ENCODE measurements at regions not wholly inside any gene's neighbourhood (a gene's known extent, or its start where the extent isn't known, plus 50 kb on each side); places are given as distances from the start of the nearest gene placed in this dataset.

DNA sequence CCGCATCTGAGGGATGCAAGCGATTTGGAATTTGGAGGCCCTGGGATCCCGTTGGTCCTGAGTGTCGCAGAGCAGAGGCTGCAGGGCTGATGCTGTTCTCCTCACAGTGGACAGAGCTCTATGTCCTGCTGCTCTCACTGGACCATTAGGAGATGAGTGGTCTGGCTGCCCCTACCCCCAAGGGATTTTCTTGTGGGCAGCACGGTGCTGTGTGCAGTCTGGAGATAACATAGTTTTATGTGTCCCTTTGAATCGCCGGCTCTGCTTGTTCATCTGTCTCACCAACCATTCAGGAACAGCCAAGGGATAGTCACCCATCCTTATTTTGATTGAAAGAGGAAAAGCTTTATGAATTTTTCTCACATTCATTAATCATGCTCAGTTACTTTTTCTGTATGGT lies 49.9 kb downstream of the CHRM3 start:
- no peak for DNase-seq

DNA sequence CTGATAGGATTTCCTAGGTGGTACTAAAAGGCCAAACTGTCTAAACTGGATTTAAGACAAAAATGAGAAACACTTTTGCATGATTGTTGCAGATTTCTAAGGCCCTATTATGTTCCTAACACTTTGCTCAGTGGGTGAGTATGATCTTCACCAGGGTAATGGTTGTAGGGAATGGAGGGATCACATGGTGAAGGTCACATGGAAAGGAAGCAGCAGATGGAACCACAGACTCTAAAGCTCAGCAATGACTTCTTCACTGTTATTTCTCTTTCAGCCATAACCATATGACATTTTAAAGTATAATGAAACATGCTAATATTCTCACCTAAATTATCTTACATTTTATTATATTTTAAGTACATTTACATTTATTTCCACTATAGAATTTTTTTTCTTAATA lies 51.5 kb downstream of the CHRM3 start:
- no peak for DNase-seq

DNA sequence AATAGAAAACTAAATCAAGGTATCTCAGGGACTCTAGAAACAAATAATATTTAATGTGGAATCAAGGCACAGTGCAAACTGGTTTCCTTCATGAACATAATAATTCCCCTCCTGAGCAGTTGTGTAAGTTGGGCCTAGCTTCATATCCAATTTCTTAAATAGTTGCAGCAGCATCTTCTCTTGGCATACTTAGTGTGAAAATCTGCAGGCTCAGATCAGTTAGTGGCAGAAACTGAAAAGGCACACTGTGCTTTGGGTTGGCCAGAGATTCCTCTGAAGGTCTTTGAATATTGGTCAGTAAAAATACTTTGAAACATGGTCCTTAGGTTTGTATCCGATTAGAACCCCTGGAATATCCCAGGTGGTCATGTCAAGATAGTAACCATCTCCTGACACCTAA lies 52.5 kb downstream of the CHRM3 start:
- no peak for DNase-seq

DNA sequence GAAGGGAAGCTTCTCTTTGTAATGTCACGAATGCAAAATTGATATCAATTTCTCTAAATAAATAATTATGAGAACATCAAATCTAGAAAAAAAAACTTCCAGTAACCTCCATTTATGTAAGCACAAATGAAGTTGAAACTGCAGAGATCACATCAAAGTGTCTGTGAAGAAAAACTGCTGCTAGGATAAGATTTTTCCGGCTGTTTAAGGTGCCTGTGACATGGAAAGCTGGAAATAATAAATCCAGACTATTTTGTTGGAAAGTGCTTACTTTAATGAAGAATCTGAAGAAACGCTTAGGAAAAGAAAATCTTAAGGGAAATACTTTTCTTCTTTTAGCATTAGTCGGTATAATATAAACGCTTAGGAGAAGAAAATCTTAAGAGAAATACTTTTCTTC lies 57.0 kb downstream of the CHRM3 start:
- DNase-seq, result no peak

DNA sequence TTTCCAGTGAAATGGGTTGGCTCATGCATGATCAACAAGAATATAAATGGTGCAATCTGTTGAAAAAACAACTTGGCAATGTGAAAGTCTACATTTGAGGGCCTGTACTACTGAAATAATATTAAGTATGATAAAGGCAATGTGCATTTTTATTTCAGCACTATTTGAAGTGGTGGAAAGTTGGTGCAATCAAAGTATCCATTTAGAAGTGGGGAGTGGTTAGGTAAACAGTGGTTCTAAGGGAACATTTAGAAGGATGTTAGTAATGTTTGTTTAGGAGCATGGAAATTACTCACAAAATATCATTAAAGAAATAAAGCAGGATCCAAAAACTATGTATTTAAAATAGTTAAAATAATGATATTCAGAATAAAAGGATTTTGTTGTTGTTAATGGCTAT lies 60.2 kb downstream of the CHRM3 start:
- no peak for DNase-seq

DNA sequence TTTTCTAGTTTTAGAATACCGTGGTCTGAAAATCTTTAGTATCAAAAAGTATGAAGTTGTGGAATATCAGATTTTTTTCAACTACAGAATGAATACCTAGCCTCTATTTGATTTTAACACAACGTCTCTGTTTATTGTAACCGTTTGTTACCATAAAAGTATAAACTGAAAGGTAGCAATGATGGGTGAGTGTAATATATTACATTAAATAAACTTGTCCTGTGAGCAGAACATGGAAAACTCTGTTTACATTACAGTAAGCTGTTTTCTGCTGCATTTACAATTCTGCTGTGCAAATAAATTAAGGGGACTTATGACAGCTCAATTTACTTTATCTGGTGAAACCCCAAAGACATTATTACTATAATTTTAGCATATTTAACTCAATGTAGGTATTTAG lies 62.5 kb downstream of the CHRM3 start:
- no peak for DNase-seq

DNA sequence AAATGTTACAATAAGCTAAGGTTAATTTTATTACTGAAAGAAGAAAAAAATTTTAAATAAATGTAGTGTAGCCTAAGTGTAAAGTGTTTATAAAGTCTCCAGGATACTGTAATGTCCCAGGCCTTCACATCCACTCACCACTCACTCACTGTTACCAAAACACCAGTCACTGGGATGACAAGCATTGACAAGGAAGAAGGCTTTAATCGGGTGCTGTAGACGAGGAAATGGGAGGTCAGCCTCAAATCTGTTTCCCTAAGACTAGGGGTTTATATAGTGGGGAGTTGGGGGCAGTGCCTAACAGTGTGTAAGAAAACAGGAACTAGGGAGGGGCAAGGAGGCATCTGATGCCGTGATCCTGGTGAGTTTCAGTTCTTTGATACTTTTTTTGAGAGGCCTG lies 69.4 kb downstream of the CHRM3 start:
- DNase-seq, result no peak

DNA sequence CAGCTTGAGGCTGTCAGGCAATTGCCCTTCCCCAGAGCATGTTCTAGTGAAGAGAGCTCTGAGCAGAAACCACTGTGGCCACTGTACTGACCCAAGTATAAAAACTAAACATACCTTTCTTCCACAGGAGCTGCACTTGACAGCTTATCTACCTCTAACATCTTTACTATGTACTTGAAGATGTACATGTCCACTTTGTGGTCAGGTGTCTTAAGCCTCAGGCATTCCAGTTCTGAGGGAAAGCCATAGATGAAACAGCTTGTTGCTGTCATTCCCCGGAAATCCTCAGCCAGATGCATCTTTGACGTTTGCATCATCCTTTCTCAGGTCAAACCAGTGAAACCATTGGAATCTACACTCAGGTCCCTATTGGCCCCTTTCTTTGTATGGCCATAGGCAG lies 70.4 kb downstream of the CHRM3 start:
- no peak for DNase-seq

DNA sequence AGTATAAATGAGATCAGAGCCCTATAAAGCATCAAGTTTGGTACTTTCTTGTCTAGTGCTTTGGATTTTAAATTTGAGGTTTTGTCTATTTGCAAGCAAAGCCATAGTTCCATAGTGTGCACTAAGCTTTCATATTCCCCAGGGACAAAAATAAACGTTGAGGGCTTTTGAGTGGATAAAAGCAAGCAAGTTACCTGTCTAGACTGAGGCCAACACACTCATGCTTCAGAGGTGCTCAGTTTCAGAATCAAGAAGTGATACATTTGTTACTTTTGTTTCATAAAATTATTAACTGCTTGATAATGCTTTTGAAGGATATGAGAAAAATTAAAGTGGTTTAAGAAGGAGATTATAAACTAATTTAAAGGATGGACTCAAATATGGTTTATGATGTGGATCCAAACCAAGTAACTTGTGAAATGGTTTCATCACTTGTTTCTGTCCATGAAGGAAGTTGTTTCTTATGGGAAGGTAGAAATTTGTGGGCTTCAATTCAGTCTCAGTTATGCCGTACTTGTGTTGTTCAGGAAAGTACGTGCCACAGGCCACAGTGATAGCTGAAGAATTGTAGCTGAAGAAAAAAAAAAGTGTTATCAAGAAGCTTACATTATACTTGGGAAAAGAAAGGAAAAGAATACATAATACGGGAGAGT lies 71.2 kb downstream of the CHRM3 start:
- no peak for DNase-seq

DNA sequence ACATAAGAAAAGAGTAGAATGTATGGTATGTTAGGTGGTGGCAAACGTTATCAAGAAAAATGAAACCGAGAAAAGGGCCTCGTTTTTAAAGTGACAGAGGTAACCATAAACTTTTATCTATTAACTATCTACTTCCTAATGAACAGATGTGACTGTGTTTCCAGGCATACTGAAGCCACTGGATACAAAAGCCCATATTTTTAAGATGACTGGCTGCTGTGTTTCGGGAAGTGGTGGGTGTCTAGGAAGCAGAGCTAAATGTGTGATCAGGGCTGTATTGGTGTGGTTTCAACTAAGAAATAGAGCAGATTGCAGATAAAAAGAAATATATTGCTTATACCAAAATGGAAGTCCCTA lies 71.8 kb downstream of the CHRM3 start:
- no peak for DNase-seq

DNA sequence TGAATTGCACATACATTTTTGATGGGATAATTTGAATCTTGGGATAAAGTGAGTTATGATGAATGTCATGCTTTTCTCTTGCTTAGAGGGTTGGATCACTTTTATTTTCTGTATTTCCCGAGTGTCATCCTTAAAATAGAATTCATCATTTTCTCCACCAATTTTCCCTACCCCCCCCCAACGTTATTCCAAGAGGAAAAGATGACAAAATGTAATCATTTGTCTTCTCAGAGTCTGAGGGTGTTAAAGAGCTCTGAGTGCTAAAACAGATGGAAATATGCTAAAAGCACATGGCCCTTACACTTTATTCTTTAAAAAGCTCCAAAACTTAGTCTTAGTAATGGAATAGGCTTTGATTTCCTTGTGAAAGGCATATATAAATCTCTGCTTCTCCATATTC lies 81.4 kb downstream of the CHRM3 start:
- no peak for DNase-seq

DNA sequence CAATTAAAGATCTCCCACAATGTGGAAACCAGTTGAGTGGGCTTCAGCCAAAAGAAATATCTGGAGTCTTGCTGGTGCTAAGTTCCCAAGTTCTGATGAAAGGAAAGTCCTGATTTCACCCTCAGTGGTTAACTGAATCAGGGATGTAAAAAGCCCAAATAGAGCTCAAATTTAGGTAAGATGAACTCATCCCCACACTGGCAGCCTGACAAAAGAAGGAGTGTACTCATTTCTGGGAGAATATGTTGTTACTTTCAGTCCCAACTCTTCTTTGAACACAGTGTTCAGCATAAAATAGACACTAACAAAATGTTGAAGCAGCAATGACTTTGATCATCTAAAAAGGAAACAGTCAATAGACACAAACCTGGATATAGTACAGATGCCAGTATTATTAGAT lies 91.7 kb downstream of the CHRM3 start:
- no peak for DNase-seq

DNA sequence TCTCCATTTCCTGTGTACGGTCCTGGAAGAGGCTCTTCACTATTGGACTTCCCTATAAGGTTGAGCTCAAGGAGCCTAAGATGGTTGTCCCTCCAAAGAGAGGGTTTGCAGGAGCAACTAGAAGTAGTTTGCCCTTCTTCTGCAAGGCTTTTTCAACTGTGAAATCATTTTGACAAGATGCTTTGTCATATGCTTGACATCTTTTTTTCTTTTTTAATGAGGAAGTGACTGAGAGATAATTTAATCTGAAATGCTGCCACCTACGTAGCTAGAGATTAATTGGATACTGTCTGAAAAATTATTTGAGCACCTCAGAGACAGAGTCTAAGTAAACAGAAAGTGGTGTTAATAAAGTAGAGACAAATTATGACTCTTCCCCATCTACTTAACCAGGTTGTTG lies 97.0 kb downstream of the CHRM3 start:
- DNase-seq, result no peak

DNA sequence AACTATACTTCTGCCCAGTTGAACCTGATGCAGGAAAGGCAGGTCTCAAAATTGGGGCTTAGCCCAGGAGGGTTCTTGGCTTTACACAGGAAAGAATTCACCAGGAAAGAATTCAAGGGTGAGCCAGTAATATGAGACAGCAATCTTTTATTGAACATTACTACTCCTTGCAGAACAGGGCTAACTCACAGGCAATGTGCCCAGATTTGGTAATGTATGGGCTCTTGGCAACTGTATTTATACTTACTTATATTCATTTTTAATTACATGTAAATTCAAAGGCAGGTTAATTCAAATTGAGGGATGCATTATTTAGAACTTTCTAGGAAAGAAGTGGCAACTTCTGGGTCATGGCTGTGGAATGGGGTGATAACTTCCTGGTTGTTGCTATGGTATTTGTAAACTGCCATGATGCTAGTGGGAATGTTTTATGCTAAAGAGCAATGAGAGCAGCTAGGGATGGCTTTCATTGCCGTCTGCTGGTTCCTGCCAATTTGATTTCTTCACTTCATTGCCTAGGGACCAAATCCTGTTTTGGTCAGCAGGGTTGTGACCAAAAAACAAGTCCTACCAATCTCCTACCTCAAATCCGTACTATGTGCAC lies 107.5 kb downstream of the CHRM3 start:
- DNase-seq, result no peak

DNA sequence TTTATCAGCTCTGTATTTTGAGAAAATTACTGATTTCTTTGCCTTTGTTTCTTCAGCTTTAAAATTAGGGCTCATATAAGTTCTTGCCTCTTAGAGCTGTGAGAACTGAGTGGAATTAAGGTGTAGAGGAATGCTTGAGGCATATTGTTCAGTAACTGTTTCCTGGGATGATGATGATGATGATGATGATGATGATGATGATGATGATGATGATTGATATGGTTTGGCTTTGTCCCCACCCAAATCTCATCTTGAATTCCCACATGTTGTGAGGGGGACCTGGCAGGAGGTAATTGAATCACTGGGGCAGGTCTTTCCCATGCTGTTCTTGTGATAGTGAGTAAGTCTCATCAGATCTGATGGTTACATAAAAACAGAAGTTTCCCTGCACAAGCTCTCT lies 118.7 kb downstream of the CHRM3 start:
- DNase-seq, result no peak

DNA sequence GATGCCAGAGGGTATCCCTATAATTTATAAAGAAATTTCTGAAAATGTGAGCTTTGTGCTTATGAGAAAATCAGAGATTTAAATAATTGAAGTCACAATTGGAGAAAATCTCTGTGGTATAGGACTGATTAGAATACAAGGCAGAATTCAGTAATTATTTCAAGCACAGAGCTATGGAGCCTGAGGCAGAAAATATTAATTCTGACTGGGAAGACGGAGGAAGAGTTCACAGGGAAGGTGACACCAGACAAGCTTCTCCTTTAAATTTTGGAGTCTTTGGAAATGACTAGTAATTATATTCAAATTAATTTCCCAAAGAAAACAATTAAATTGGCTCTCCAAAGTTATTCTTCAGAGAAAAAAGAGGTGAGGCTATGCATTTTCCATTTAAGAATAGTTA lies 121.5 kb downstream of the CHRM3 start:
- DNase-seq, result no peak

DNA sequence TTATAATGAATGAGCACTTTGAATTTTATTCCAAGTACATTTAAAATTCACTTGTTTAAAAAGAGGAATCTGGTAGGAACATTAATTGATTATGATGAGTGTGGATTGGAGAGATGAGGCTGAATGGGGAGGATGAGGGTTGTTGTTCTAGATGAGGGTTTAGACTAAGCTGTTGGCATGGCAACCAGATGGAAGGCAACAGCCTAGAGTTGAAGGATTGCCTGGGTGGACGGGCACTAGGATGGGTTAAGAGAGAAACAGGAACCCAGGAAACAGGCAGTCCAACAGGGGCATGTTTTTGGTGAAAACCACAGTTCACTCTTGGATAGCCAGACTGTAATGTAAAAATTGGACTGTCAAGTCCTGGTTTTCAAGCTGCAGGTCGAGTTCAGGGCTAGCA lies 125.5 kb downstream of the CHRM3 start:
- no peak for DNase-seq

DNA sequence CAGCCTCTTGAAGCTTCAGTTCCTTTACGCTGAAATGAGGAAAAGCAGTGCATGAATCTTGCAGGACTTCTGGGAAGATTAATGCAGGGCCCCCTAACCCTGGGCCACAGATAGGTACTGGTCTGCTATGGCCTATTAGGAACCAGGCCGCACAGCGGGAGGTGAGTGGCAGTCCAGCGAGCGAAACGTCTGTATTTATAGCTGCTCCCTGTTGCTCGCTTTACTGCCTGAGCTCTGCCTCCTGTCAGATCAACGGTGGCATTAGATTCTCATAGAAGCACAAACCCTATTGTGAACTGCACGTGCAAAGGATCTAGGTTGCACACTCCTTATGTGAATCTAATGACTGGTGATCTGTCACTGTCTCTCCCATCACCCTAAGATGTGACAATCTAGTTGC lies 130.2 kb downstream of the CHRM3 start:
- no peak for DNase-seq

DNA sequence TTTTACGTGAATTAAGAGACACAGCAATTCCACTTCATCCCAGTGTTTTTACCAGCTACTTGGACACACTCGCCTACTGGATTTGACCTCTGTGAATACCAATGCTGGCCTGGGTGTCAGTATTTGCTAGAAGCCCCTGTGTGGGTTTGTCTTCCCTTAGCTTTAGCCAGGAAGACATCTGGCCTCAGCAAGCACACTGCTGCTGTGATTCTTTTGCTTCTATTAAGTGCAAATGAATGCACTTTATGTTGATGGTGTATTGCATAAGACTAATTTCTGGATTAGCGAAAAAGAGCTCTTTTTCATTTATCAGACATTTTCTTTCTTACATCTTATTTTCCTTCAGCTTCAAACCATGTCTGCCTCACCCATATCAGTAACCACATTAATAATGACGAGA lies 140.0 kb downstream of the CHRM3 start:
- DNase-seq, result no peak

DNA sequence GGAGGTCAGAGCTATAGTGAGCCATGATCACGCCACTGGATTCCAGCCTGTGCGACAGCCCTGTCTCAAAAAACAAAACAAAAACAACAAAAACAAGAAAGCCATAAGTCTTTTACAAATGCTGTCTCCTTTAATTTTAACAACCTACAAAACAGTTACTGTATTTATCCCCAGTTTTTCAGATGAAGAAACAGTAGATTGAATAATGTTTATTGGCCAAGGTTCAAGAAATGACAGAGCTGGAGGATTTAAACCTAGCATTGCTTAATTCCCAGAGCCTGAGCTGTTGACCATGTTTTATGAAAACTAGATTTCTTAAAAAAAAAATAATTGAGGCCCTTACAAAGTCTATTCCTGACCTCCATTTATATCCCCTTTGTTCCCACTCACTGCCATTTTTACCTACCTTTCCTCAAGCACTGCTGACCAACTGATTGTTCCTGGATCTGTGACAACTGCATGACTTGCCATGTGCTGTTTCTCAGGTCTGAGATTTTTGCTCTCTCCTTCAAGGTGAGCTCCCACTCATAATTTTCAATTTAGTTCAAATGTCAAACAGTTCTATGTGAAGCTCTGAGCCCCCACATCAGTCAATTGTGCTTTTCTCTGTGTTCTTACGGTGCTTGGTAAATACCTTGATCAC lies 140.8 kb downstream of the CHRM3 start:
- no peak for DNase-seq

DNA sequence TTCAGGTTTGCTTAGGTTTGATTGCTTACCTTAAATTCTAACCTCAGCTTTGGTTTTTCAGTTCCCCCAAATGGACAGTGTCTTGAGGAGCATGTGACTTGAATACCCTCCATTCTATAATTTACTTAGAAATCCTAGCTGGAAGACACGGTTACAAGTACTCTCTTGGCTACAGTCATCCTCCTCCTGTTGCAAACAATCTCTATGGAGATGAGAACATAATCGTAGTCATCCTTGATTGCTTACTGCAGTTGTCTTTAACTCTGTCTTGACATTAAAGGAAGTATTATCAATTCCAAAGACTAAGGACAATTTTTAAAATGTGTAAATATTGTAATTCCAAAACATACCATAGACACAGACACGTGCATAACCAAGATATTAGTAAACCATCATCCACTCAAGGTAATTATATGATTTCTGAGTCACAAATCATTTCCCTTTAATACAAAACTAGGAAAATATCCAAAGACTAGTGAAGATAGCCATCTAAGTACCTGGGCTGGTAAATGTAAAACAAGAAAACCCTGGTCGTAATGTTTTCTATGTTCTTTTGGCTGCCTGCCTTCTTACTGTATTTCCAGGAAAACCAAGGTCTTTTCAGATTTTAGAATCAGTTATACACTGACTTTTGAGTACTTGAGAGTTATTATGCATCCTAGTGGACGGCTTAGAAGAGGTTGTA lies 149.9 kb downstream of the CHRM3 start:
- no peak for DNase-seq

DNA sequence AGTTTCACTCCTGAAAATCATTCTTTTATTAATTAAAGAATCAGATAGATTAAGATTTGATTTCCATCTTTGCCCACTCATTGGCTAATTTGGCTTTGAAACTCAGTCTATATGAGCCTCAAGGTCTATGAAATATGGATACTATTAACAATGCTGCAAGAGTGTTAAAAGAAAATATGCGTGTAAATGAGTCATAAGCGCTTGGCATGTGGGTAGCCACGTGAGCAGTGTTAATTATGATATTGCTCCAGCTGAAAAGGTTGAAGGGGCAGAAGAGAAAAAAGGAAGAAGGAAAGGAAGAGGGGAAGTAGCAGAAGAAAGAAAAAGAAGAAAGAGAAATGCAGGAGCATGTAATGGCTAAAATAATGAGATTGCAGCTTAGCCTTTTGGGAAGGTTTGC lies 151.4 kb downstream of the CHRM3 start:
- DNase-seq, result no peak

DNA sequence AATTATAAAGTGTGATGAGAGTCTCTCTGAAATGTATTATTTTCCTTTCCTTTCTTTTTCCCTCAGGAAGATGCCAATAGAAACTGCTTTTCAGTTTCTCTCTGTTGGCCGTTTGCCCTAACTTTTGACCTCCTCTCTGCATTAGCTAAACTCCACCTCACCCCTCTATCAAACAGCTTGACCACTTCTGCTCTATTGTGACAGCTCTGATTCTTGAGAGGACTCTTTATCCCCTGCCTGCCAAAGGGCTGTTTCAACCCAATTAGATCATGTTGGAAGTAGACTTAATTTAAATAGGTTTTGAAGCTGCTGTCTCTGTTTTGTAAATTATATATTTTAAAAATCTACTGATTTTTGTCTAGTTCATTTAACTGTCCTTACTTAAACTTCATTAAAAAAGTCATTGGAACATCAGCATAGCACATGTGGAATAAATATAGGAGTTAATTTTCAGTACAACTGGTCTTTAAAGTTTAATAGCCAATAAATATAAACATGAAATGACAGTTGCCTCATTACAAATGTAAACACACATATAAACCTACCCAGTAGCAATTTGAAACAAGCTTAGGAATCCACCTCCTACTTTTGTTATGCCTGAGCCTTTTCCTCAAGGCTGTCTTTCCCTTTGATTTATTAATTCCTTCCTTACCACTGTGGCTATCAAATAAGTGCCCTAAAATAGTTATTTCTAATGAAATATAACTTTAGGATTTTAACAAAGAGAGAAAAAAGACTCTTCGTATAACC lies 152.0 kb downstream of the CHRM3 start:
- no peak for DNase-seq

DNA sequence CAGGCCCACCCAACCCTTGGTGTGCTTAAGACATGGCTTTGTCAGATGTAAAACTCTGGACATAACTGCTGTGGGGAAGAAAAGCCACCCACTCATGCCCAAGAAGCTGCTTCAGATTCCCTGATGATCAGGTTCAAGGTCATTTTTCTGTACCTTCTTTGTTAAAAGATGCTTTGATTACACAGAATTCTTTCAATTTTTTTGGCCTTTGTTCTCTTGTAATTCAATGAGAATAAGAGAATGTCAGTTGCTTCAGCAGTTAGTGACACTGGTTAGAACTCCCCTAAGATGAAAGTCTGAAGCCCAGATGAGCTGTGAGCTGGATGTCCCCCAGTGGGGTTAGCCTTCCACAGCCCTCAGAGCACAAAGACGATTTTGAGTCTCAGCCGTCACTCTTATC lies 152.7 kb downstream of the CHRM3 start:
- DNase-seq, result no peak
